BE2C (cell line): ENCODE measurements at regions not wholly inside any gene's neighbourhood (a gene's known extent, or its start where the extent isn't known, plus 50 kb on each side); places are given as distances from the start of the nearest gene placed in this dataset.
A peak's percentile ranks its signal among the peaks of the same experiment; 100 is the strongest.

Source experiments
- DNase-seq: peaks from one replicate; pipeline ENCODE4 v3.0.0-alpha.2; 2020
- H3K27me3 ChIP-seq: fragments of 250-450 bp; sonication (Bioruptor Pico); 2 replicates; pipeline ENCODE4 v1.5.1; 2020; ENCODE audit warnings: mild to moderate bottlenecking
- H3K36me3 ChIP-seq: fragments of 250-450 bp; sonication (Bioruptor Pico); 2 replicates; pipeline ENCODE4 v1.5.1; 2020; ENCODE audit warnings: mild to moderate bottlenecking
- H3K4me1 ChIP-seq: fragments of 250-450 bp; sonication (Bioruptor Pico); 2 replicates; pipeline ENCODE4 v1.5.1; 2020
- H3K4me3 ChIP-seq: 2 replicates; pipeline ENCODE4 v1.5.1; 2011; ENCODE audit warnings: low read depth, low read length
- H3K9me3 ChIP-seq: fragments of 250-450 bp; sonication (Bioruptor Pico); 2 replicates; pipeline ENCODE4 v1.5.1; 2020
- CTCF ChIP-seq: IDR thresholded peaks from 2 replicates; pipeline ENCODE4 v1.5.1; 2012; ENCODE audit warnings: mild to moderate bottlenecking, low read depth, low read length

GRCh38 chr9:73719660-73720059, 568.0 kb downstream of the ANXA1 start:
- Histone ChIP-seq H3K36me3 (no peaks in the 10 kb centered on the region), H3K27me3 (no peaks in the 10 kb centered on the region), H3K4me3 (no peak overlapping the region), H3K4me1 (no peaks in the 10 kb centered on the region), H3K9me3 (no peaks in the 10 kb centered on the region)
- no peak for DNase-seq
- no peak for TF ChIP-seq CTCF

- TF ChIP-seq CTCF, result no peak
- H3K36me3 ChIP-seq, result no peaks in the 10 kb centered on the region
- H3K9me3 ChIP-seq, result no peaks in the 10 kb centered on the region
- no peak for DNase-seq
- H3K27me3 ChIP-seq, result no peaks in the 10 kb centered on the region
- H3K4me1 ChIP-seq, result no peaks in the 10 kb centered on the region
- no peak overlapping the region for H3K4me3 ChIP-seq
Observed at GRCh38 chr9:73720601-73721000, 568.9 kb downstream of the ANXA1 start.

GRCh38 chr9:73736270-73736669, 584.6 kb downstream of the ANXA1 start:
- H3K4me1 ChIP-seq, result peaks cover 11% of the 10 kb centered on the region
- no peak for TF ChIP-seq CTCF
- no peak for DNase-seq
- H3K9me3 ChIP-seq, result no peaks in the 10 kb centered on the region
- H3K4me3 ChIP-seq, result no peak overlapping the region
- no peaks in the 10 kb centered on the region for H3K36me3 ChIP-seq
- H3K27me3 ChIP-seq, result no peaks in the 10 kb centered on the region

GRCh38 chr9:73738741-73739530, 587.3 kb downstream of the ANXA1 start:
- H3K27me3 ChIP-seq, result no peaks in the 10 kb centered on the region; the same call in 1 of the 2 replicates
- H3K36me3 ChIP-seq, result no peaks in the 10 kb centered on the region
- no peak for TF ChIP-seq CTCF
- no peak for DNase-seq
- no peaks in the 10 kb centered on the region for H3K9me3 ChIP-seq
- peaks cover 9% of the 10 kb centered on the region for H3K4me1 ChIP-seq
- no peak overlapping the region for H3K4me3 ChIP-seq

GRCh38 chr9:73741316-73741715, 589.7 kb downstream of the ANXA1 start:
- Histone ChIP-seq H3K4me1 (peaks cover 7% of the 10 kb centered on the region), H3K36me3 (no peaks in the 10 kb centered on the region), H3K4me3 (no peak overlapping the region), H3K9me3 (no peaks in the 10 kb centered on the region), H3K27me3 (no peaks in the 10 kb centered on the region; the same call in 1 of the 2 replicates)
- DNase-seq, result peak; percentile 57
- no peak for TF ChIP-seq CTCF

- Histone ChIP-seq H3K9me3 (no peaks in the 10 kb centered on the region), H3K36me3 (no peaks in the 10 kb centered on the region), H3K27me3 (no peaks in the 10 kb centered on the region; the same call in 1 of the 2 replicates), H3K4me3 (no peak overlapping the region), H3K4me1 (peaks cover 7% of the 10 kb centered on the region)
- TF ChIP-seq CTCF, result no peak
- no peak for DNase-seq
Observed at GRCh38 chr9:73742412-73742811, 590.7 kb downstream of the ANXA1 start.
